ENCODE measurements at regions not wholly inside any gene's neighbourhood (a gene's known extent, or its start where the extent isn't known, plus 50 kb on each side); places are given as distances from the start of the nearest gene placed in this dataset.

- Histone ChIP-seq H3K27ac (no peak overlapping the region), H3K27me3 (replicated peaks) (no peaks in the 10 kb centered on the region; the same call in 1 of the 2 replicates), H3K4me3 (no peak overlapping the region), H3K4me1 (replicated peaks) (no peaks in the 10 kb centered on the region), H3K9me3 (replicated peaks) (no peaks in the 10 kb centered on the region), H3K36me3 (no peaks in the 10 kb centered on the region)
- no peak for DNase-seq (ENCODE audit: low read depth in 1 of 2, low spot score in 2 of 2)
These were observed 408.5 kb upstream of the RAG2 start for GRCh38 chr11:37006563-37006962.

GRCh38 chr11:37002831-37003230 lies 404.8 kb upstream of the RAG2 start:
- no peak overlapping the region for H3K27ac ChIP-seq
- no peak for DNase-seq (ENCODE audit: low read depth in 1 of 2, low spot score in 2 of 2)
- H3K4me3 ChIP-seq: no peak overlapping the region
- no peaks in the 10 kb centered on the region; the same call in 1 of the 2 replicates for H3K27me3 ChIP-seq (replicated peaks)
- no peaks in the 10 kb centered on the region for H3K4me1 ChIP-seq (replicated peaks)
- H3K9me3 ChIP-seq (replicated peaks): no peaks in the 10 kb centered on the region
- H3K36me3 ChIP-seq: no peaks in the 10 kb centered on the region

- Histone ChIP-seq H3K36me3 (no peaks in the 10 kb centered on the region), H3K4me3 (no peak overlapping the region), H3K4me1 (replicated peaks) (no peaks in the 10 kb centered on the region), H3K9me3 (replicated peaks) (no peaks in the 10 kb centered on the region), H3K27me3 (replicated peaks) (no peaks in the 10 kb centered on the region), H3K27ac (no peak overlapping the region)
- DNase-seq (ENCODE audit: low read depth in 1 of 2, low spot score in 2 of 2): no peak
These were observed 399.6 kb upstream of the RAG2 start for GRCh38 chr11:36997656-36998055.

GRCh38 chr11:36996795-36997194 lies 398.8 kb upstream of the RAG2 start:
- DNase-seq (ENCODE audit: low read depth in 1 of 2, low spot score in 2 of 2): no peak
- Histone ChIP-seq H3K4me1 (replicated peaks) (no peaks in the 10 kb centered on the region), H3K27ac (no peak overlapping the region), H3K27me3 (replicated peaks) (no peaks in the 10 kb centered on the region), H3K9me3 (replicated peaks) (no peaks in the 10 kb centered on the region), H3K36me3 (no peaks in the 10 kb centered on the region), H3K4me3 (no peak overlapping the region)

- H3K36me3 ChIP-seq: no peaks in the 10 kb centered on the region
These were observed 396.2 kb upstream of the RAG2 start for GRCh38 chr11:36994208-36994607.

GRCh38 chr11:36988556-36988955 lies 390.5 kb upstream of the RAG2 start:
- DNase-seq (ENCODE audit: low read depth in 1 of 2, low spot score in 2 of 2): no peak
- H3K4me3 ChIP-seq: no peak overlapping the region
- H3K9me3 ChIP-seq (replicated peaks): no peaks in the 10 kb centered on the region
- H3K4me1 ChIP-seq (replicated peaks): no peaks in the 10 kb centered on the region
- H3K27me3 ChIP-seq (replicated peaks): no peaks in the 10 kb centered on the region
- no peaks in the 10 kb centered on the region for H3K36me3 ChIP-seq
- H3K27ac ChIP-seq: no peak overlapping the region

More at GRCh38 chr11:36994208-36994607, 396.2 kb upstream of the RAG2 start:
- no peaks in the 10 kb centered on the region for H3K27me3 ChIP-seq (replicated peaks)
- no peak overlapping the region for H3K27ac ChIP-seq
- DNase-seq (ENCODE audit: low read depth in 1 of 2, low spot score in 2 of 2): no peak
- no peaks in the 10 kb centered on the region for H3K9me3 ChIP-seq (replicated peaks)
- no peaks in the 10 kb centered on the region for H3K4me1 ChIP-seq (replicated peaks)
- H3K4me3 ChIP-seq: no peak overlapping the region

- Histone ChIP-seq H3K36me3 (no peaks in the 10 kb centered on the region), H3K4me3 (no peak overlapping the region), H3K9me3 (replicated peaks) (no peaks in the 10 kb centered on the region), H3K27me3 (replicated peaks) (no peaks in the 10 kb centered on the region), H3K27ac (no peak overlapping the region), H3K4me1 (replicated peaks) (no peaks in the 10 kb centered on the region)
- DNase-seq (ENCODE audit: low read depth in 1 of 2, low spot score in 2 of 2): no peak
These were observed 387.5 kb upstream of the RAG2 start for GRCh38 chr11:36985562-36985961.

- DNase-seq (ENCODE audit: low read depth in 1 of 2, low spot score in 2 of 2): no peak
- no peaks in the 10 kb centered on the region for H3K36me3 ChIP-seq
- no peak overlapping the region for H3K4me3 ChIP-seq
- no peak overlapping the region for H3K27ac ChIP-seq
- H3K9me3 ChIP-seq (replicated peaks): no peaks in the 10 kb centered on the region
- H3K27me3 ChIP-seq (replicated peaks): no peaks in the 10 kb centered on the region
- H3K4me1 ChIP-seq (replicated peaks): no peaks in the 10 kb centered on the region
These were observed 378.7 kb upstream of the RAG2 start for GRCh38 chr11:36976741-36977140.

- Histone ChIP-seq H3K4me1 (replicated peaks) (no peaks in the 10 kb centered on the region), H3K27ac (no peak overlapping the region), H3K4me3 (no peak overlapping the region), H3K36me3 (no peaks in the 10 kb centered on the region), H3K27me3 (replicated peaks) (no peaks in the 10 kb centered on the region), H3K9me3 (replicated peaks) (no peaks in the 10 kb centered on the region)
- no peak for DNase-seq (ENCODE audit: low read depth in 1 of 2, low spot score in 2 of 2)
These were observed 376.7 kb upstream of the RAG2 start for GRCh38 chr11:36974771-36975170.

GRCh38 chr11:36953976-36954375 lies 355.9 kb upstream of the RAG2 start:
- H3K27me3 ChIP-seq (replicated peaks): no peaks in the 10 kb centered on the region
- H3K4me1 ChIP-seq (replicated peaks): no peaks in the 10 kb centered on the region
- no peak for DNase-seq (ENCODE audit: low read depth in 1 of 2, low spot score in 2 of 2)
- H3K9me3 ChIP-seq (replicated peaks): no peaks in the 10 kb centered on the region
- H3K27ac ChIP-seq: no peak overlapping the region
- H3K4me3 ChIP-seq: no peak overlapping the region
- no peaks in the 10 kb centered on the region for H3K36me3 ChIP-seq

- Histone ChIP-seq H3K4me1 (replicated peaks) (no peaks in the 10 kb centered on the region), H3K36me3 (no peaks in the 10 kb centered on the region), H3K27me3 (replicated peaks) (no peaks in the 10 kb centered on the region), H3K27ac (no peak overlapping the region), H3K9me3 (replicated peaks) (no peaks in the 10 kb centered on the region), H3K4me3 (no peak overlapping the region)
- DNase-seq (ENCODE audit: low read depth in 1 of 2, low spot score in 2 of 2): no peak
These were observed 350.6 kb upstream of the RAG2 start for GRCh38 chr11:36948460-36949127.

- Histone ChIP-seq H3K27ac (no peak overlapping the region), H3K9me3 (replicated peaks) (no peaks in the 10 kb centered on the region), H3K4me3 (no peak overlapping the region), H3K4me1 (replicated peaks) (no peaks in the 10 kb centered on the region), H3K27me3 (replicated peaks) (no peaks in the 10 kb centered on the region), H3K36me3 (no peaks in the 10 kb centered on the region)
- DNase-seq (ENCODE audit: low read depth in 1 of 2, low spot score in 2 of 2): no peak
These were observed 347.3 kb upstream of the RAG2 start for GRCh38 chr11:36945384-36945783.

- no peaks in the 10 kb centered on the region for H3K36me3 ChIP-seq
- no peaks in the 10 kb centered on the region for H3K9me3 ChIP-seq (replicated peaks)
- no peak for DNase-seq (ENCODE audit: low read depth in 1 of 2, low spot score in 2 of 2)
- no peaks in the 10 kb centered on the region for H3K4me1 ChIP-seq (replicated peaks)
- no peaks in the 10 kb centered on the region; the same call in 1 of the 2 replicates for H3K27me3 ChIP-seq (replicated peaks)
- no peak overlapping the region for H3K27ac ChIP-seq
- no peak overlapping the region for H3K4me3 ChIP-seq
These were observed 335.4 kb upstream of the RAG2 start for GRCh38 chr11:36933481-36933880.

- no peak overlapping the region for H3K27ac ChIP-seq
- H3K27me3 ChIP-seq (replicated peaks): no peaks in the 10 kb centered on the region; the same call in 1 of the 2 replicates
- no peaks in the 10 kb centered on the region for H3K36me3 ChIP-seq
- no peak for DNase-seq (ENCODE audit: low read depth in 1 of 2, low spot score in 2 of 2)
- no peaks in the 10 kb centered on the region for H3K9me3 ChIP-seq (replicated peaks)
- no peak overlapping the region for H3K4me3 ChIP-seq
- no peaks in the 10 kb centered on the region for H3K4me1 ChIP-seq (replicated peaks)
These were observed 333.1 kb upstream of the RAG2 start for GRCh38 chr11:36931139-36931538.

- no peak overlapping the region for H3K4me3 ChIP-seq
- H3K9me3 ChIP-seq (replicated peaks): no peaks in the 10 kb centered on the region
- no peaks in the 10 kb centered on the region for H3K27me3 ChIP-seq (replicated peaks)
- no peak overlapping the region for H3K27ac ChIP-seq
- H3K4me1 ChIP-seq (replicated peaks): no peaks in the 10 kb centered on the region
- no peaks in the 10 kb centered on the region for H3K36me3 ChIP-seq
- no peak for DNase-seq (ENCODE audit: low read depth in 1 of 2, low spot score in 2 of 2)
These were observed 332.2 kb upstream of the RAG2 start for GRCh38 chr11:36930256-36930655.

Data from SJSA1 (cell line).